ENCODE measurements at regions not wholly inside any gene's neighbourhood (a gene's known extent, or its start where the extent isn't known, plus 50 kb on each side); places are given as distances from the start of the nearest gene placed in this dataset.

DNA sequence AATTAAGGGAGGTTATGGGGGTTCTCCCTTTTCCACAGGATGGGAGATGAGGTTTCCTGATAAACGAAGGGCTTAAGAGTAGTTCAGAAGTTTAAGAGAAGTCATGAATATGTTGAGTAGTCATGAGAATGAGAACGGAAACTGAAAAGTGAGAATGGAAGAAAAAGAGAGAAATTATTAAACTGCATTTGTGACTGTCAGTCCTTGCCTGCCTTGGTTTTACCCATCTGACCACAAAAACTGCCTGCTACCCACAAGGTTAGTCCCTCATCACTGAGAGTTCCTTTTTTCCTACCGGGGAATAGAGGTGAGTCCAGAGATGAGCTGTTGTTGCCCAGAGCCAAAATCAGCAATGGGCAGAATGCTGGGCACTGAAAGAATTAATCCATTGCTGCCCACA is 174.1 kb upstream of the BET1 start:
- TF ChIP-seq SUZ12 (IDR thresholded peaks at IDR 0.05) (no peak), ARNT (IDR thresholded peaks at IDR 0.05) (no peak), FOXA1 (IDR thresholded peaks at IDR 0.05) (no peak), LEF1 (IDR thresholded peaks at IDR 0.05; ENCODE audit: borderline replicate concordance) (no peak), TARDBP (IDR thresholded peaks at IDR 0.05) (no peak), NFRKB (IDR thresholded peaks at IDR 0.05) (no peak), ELF4 (IDR thresholded peaks at IDR 0.05) (no peak), FOXM1 (IDR thresholded peaks at IDR 0.05; ENCODE audit: borderline replicate concordance) (no peak), HDGF (IDR thresholded peaks at IDR 0.05; ENCODE audit: borderline replicate concordance) (no peak), ZNF384 (IDR thresholded peaks at IDR 0.05) (no peak), BHLHE40 (IDR thresholded peaks at IDR 0.05; ENCODE audit: borderline replicate concordance) (no peak)
- TF ChIP-seq, protein P1, sequence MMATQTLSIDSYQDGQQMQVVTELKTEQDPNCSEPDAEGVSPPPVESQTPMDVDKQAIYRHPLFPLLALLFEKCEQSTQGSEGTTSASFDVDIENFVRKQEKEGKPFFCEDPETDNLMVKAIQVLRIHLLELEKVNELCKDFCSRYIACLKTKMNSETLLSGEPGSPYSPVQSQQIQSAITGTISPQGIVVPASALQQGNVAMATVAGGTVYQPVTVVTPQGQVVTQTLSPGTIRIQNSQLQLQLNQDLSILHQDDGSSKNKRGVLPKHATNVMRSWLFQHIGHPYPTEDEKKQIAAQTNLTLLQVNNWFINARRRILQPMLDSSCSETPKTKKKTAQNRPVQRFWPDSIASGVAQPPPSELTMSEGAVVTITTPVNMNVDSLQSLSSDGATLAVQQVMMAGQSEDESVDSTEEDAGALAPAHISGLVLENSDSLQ (IDR thresholded peaks at IDR 0.05) = no peak
